ENCODE measurements at regions not wholly inside any gene's neighbourhood (a gene's known extent, or its start where the extent isn't known, plus 50 kb on each side); places are given as distances from the start of the nearest gene placed in this dataset.

DNA sequence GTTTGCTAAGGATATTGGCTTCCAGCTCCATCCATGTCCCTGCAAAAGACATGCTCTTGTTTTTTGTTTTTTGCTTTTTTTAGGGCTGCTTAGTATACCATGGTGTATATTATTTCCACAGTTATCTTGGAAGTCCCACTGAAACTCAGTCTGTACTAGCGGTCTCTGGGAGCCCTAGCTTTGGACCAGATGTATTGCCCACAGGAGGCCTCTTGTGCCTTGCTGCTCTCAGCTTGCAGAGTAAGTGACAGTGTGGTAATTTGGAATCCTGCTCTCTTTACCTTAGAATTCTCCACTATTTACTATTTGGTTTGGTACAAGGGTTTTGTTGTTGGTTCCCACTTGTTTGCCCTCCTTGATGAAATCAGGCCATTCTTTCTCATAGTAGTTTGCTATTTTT is 1022.9 kb downstream of the LRFN5 start:
- no peaks in the 10 kb centered on the region for H3K79me2 ChIP-seq (ENCODE audit: control insufficient read depth, insufficient read depth, low read length, poor library complexity)
- no peak overlapping the region for H2BK120ac ChIP-seq (ENCODE audit: insufficient read depth, low read length, poor library complexity)
- H4K8ac ChIP-seq (ENCODE audit: low read depth, low read length): no peak overlapping the region
- no peak overlapping the region for H3K4me3 ChIP-seq (ENCODE audit: low read depth, low read length)
- H3K27me3 ChIP-seq (ENCODE audit: insufficient read depth, low read length): no peaks in the 10 kb centered on the region
- no peak overlapping the region for H4K91ac ChIP-seq (ENCODE audit: low read depth, low read length)
- no peaks in the 10 kb centered on the region for H3K79me1 ChIP-seq (ENCODE audit: low read length)
- no peak overlapping the region for H3K4ac ChIP-seq (ENCODE audit: low read depth, low read length)
- no peak overlapping the region for H2BK5ac ChIP-seq (ENCODE audit: low read depth, low read length, poor library complexity)
- H3K27ac ChIP-seq (ENCODE audit: low read depth, low read length): no peak overlapping the region
- no peak overlapping the region for H2BK12ac ChIP-seq (ENCODE audit: low read length)
- H3K9ac ChIP-seq (ENCODE audit: low read length): no peak overlapping the region
- no peaks in the 10 kb centered on the region for H3K9me3 ChIP-seq (ENCODE audit: insufficient read depth, low read depth, low read length)
- H4K12ac ChIP-seq (ENCODE audit: low read depth, low read length): no peak overlapping the region
- no peaks in the 10 kb centered on the region for H3K36me3 ChIP-seq (ENCODE audit: control insufficient read depth in 1 of 2, insufficient read depth in 2 of 2, low read length in 2 of 2)
- H3K23ac ChIP-seq (ENCODE audit: low read length): no peak overlapping the region
- H3K4me1 ChIP-seq (ENCODE audit: control insufficient read depth in 1 of 2, insufficient read depth in 2 of 2, low read length in 2 of 2): no peaks in the 10 kb centered on the region
- no peak overlapping the region for H2AK5ac ChIP-seq (ENCODE audit: low read length)
- H3K18ac ChIP-seq (ENCODE audit: low read length): no peak overlapping the region
- DNase-seq: no peak
- H3K14ac ChIP-seq (ENCODE audit: low read length): no peak overlapping the region
- no peak overlapping the region for H2AFZ ChIP-seq (ENCODE audit: insufficient read depth, low read length, poor library complexity)
- H3K4me2 ChIP-seq (ENCODE audit: low read length): no peak overlapping the region
- WGBS (ENCODE audit: extremely low coverage, insufficient coverage, insufficient read length): no CpG with 5 or more reads among the region's 1 CpG

DNA sequence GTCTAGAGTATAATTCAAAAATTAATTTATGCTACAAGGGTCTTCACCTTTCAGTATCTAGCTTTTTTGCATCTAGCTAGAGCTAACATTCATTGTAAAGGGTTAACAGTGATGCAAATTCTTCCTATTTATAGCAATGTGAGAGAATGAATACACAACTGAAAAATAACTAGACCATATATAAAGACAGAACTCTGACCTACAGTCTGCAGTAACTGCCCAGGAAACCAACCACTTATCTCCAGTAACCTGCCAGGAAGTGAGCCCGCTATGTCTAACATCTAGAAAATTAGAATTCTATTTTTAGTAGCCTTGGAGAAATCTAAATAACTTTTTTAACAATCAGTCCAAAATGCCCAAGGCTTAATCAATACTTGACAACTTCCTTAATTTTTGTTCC is 1021.9 kb downstream of the LRFN5 start:
- Histone ChIP-seq H3K27me3 (ENCODE audit: insufficient read depth, low read length) (no peaks in the 10 kb centered on the region), H3K18ac (ENCODE audit: low read length) (no peak overlapping the region)

DNA sequence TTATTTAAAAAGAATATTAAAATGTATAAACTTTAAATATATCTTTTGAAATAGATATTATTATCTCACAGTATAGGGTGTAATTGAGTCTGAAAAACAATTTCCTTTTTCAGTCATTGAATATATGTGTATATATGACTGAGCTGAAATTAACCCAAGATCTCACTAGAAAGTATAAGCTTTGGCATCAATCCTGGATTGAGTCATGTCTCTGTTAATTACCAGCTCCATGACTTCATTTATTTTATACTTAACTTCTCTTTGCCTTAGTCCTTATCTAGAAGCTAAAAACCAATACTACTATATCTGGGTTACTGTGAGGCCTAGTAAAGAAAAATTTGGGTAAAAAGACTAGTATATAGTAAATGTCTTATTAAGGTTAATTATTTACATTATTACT is 1020.3 kb downstream of the LRFN5 start:
- no peak overlapping the region for H4K91ac ChIP-seq (ENCODE audit: low read depth, low read length)
- no peak overlapping the region for H4K8ac ChIP-seq (ENCODE audit: low read depth, low read length)
- H3K9me3 ChIP-seq (ENCODE audit: insufficient read depth, low read depth, low read length): no peaks in the 10 kb centered on the region
- H3K27me3 ChIP-seq (ENCODE audit: insufficient read depth, low read length): no peaks in the 10 kb centered on the region
- no peaks in the 10 kb centered on the region for H3K79me1 ChIP-seq (ENCODE audit: low read length)
- no peak overlapping the region for H3K18ac ChIP-seq (ENCODE audit: low read length)
- H3K14ac ChIP-seq (ENCODE audit: low read length): no peak overlapping the region
- no peak overlapping the region for H4K12ac ChIP-seq (ENCODE audit: low read depth, low read length)
- H3K9ac ChIP-seq (ENCODE audit: low read length): no peak overlapping the region
- H2AFZ ChIP-seq (ENCODE audit: insufficient read depth, low read length, poor library complexity): no peak overlapping the region
- H2AK5ac ChIP-seq (ENCODE audit: low read length): no peak overlapping the region
- no peak overlapping the region for H2BK120ac ChIP-seq (ENCODE audit: insufficient read depth, low read length, poor library complexity)
- H3K79me2 ChIP-seq (ENCODE audit: control insufficient read depth, insufficient read depth, low read length, poor library complexity): no peaks in the 10 kb centered on the region
- DNase-seq: no peak
- no peak overlapping the region for H3K23ac ChIP-seq (ENCODE audit: low read length)
- no peak overlapping the region for H3K4me3 ChIP-seq (ENCODE audit: low read depth, low read length)
- no peak overlapping the region for H2BK12ac ChIP-seq (ENCODE audit: low read length)
- no peak overlapping the region for H3K27ac ChIP-seq (ENCODE audit: low read depth, low read length)
- no peak overlapping the region for H3K4ac ChIP-seq (ENCODE audit: low read depth, low read length)
- H3K36me3 ChIP-seq (ENCODE audit: control insufficient read depth in 1 of 2, insufficient read depth in 2 of 2, low read length in 2 of 2): no peaks in the 10 kb centered on the region
- H3K4me2 ChIP-seq (ENCODE audit: low read length): no peak overlapping the region
- no peak overlapping the region for H2BK5ac ChIP-seq (ENCODE audit: low read depth, low read length, poor library complexity)
- no peaks in the 10 kb centered on the region for H3K4me1 ChIP-seq (ENCODE audit: control insufficient read depth in 1 of 2, insufficient read depth in 2 of 2, low read length in 2 of 2)

More for the DNA sequence above, 1021.9 kb downstream of the LRFN5 start:
- no CpG with 5 or more reads among the region's 1 CpG for WGBS (ENCODE audit: extremely low coverage, insufficient coverage, insufficient read length)
- Histone ChIP-seq H3K79me2 (ENCODE audit: control insufficient read depth, insufficient read depth, low read length, poor library complexity) (no peaks in the 10 kb centered on the region), H4K12ac (ENCODE audit: low read depth, low read length) (no peak overlapping the region), H4K8ac (ENCODE audit: low read depth, low read length) (no peak overlapping the region), H3K9me3 (ENCODE audit: insufficient read depth, low read depth, low read length) (no peaks in the 10 kb centered on the region), H3K4me2 (ENCODE audit: low read length) (no peak overlapping the region), H2BK120ac (ENCODE audit: insufficient read depth, low read length, poor library complexity) (no peak overlapping the region), H3K23ac (ENCODE audit: low read length) (no peak overlapping the region), H3K4me3 (ENCODE audit: low read depth, low read length) (no peak overlapping the region), H2AFZ (ENCODE audit: insufficient read depth, low read length, poor library complexity) (no peak overlapping the region), H3K79me1 (ENCODE audit: low read length) (no peaks in the 10 kb centered on the region), H3K36me3 (ENCODE audit: control insufficient read depth in 1 of 2, insufficient read depth in 2 of 2, low read length in 2 of 2) (no peaks in the 10 kb centered on the region), H3K9ac (ENCODE audit: low read length) (no peak overlapping the region), H2BK5ac (ENCODE audit: low read depth, low read length, poor library complexity) (no peak overlapping the region), H3K4me1 (ENCODE audit: control insufficient read depth in 1 of 2, insufficient read depth in 2 of 2, low read length in 2 of 2) (no peaks in the 10 kb centered on the region), H3K14ac (ENCODE audit: low read length) (no peak overlapping the region), H2AK5ac (ENCODE audit: low read length) (no peak overlapping the region), H3K4ac (ENCODE audit: low read depth, low read length) (no peak overlapping the region), H4K91ac (ENCODE audit: low read depth, low read length) (no peak overlapping the region), H2BK12ac (ENCODE audit: low read length) (no peak overlapping the region), H3K27ac (ENCODE audit: low read depth, low read length) (no peak overlapping the region)
- no peak for DNase-seq

DNA sequence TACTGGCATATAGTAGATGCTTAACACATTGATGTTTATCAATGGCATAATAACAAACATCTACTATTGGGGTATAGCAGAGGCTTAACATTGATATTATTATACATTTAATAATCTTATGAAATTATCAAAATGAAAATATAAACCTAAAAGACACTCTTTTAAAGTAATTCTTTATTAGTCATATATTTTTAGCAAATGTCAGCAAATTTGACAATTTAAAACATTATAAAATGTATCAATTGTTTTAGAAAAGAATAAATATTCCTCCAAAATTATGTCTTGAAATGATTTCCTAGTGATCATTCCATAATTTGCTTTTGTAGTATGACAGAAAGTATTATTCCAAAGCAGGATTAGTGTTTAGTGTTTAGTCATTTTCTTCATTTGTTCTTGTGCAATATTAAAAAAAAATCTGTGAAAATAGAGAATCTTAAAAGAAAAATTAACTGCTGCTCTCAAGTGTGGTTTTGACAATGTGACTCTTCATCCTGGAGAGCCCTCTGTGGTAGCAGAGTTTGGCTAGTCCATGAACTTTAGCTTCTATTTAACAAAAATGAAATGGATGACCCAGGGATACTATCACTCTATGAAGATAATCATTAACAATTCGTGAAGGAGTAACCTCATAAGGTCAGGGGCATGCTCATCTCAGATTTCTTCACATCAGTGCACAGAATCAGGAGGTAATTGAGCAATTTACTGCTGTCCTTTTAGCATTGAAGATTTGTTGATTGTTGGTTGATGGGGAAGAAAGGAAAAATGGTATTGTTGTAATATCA is 1018.5 kb downstream of the LRFN5 start:
- Histone ChIP-seq H2BK12ac (ENCODE audit: low read length) (no peak overlapping the region), H3K27me3 (ENCODE audit: insufficient read depth, low read length) (no peaks in the 10 kb centered on the region), H4K12ac (ENCODE audit: low read depth, low read length) (no peak overlapping the region), H4K8ac (ENCODE audit: low read depth, low read length) (no peak overlapping the region), H3K14ac (ENCODE audit: low read length) (no peak overlapping the region), H2BK120ac (ENCODE audit: insufficient read depth, low read length, poor library complexity) (no peak overlapping the region), H2BK5ac (ENCODE audit: low read depth, low read length, poor library complexity) (no peak overlapping the region), H3K4me2 (ENCODE audit: low read length) (no peak overlapping the region), H3K9ac (ENCODE audit: low read length) (no peak overlapping the region), H3K27ac (ENCODE audit: low read depth, low read length) (no peak overlapping the region), H3K4me3 (ENCODE audit: low read depth, low read length) (no peak overlapping the region), H3K79me2 (ENCODE audit: control insufficient read depth, insufficient read depth, low read length, poor library complexity) (no peaks in the 10 kb centered on the region), H3K9me3 (ENCODE audit: insufficient read depth, low read depth, low read length) (no peaks in the 10 kb centered on the region), H3K4ac (ENCODE audit: low read depth, low read length) (no peak overlapping the region), H3K4me1 (ENCODE audit: control insufficient read depth in 1 of 2, insufficient read depth in 2 of 2, low read length in 2 of 2) (no peaks in the 10 kb centered on the region), H3K18ac (ENCODE audit: low read length) (no peak overlapping the region), H2AFZ (ENCODE audit: insufficient read depth, low read length, poor library complexity) (no peak overlapping the region), H4K91ac (ENCODE audit: low read depth, low read length) (no peak overlapping the region), H2AK5ac (ENCODE audit: low read length) (no peak overlapping the region), H3K23ac (ENCODE audit: low read length) (no peak overlapping the region), H3K79me1 (ENCODE audit: low read length) (no peaks in the 10 kb centered on the region), H3K36me3 (ENCODE audit: control insufficient read depth in 1 of 2, insufficient read depth in 2 of 2, low read length in 2 of 2) (no peaks in the 10 kb centered on the region)
- no CpG with 5 or more reads among the region's 1 CpG for WGBS (ENCODE audit: extremely low coverage, insufficient coverage, insufficient read length)
- DNase-seq: no peak
